ENCODE measurements at regions not wholly inside any gene's neighbourhood (a gene's known extent, or its start where the extent isn't known, plus 50 kb on each side); places are given as distances from the start of the nearest gene placed in this dataset.

GRCh38 chr16:47949714-47950113 lies 206.1 kb downstream of the ABCC12 start:
- no peak overlapping the region for H4K91ac ChIP-seq (ENCODE audit: low read length)
- H2AK5ac ChIP-seq (ENCODE audit: low read length, severe bottlenecking): no peak overlapping the region
- H3K4me3 ChIP-seq (ENCODE audit: insufficient read depth in 1 of 2, low read depth in 1 of 2, low read length in 2 of 2): no peak overlapping the region
- H3K9me3 ChIP-seq (ENCODE audit: control insufficient read depth, low read length): no peaks in the 10 kb centered on the region
- H3K36me3 ChIP-seq (ENCODE audit: control insufficient read depth in 1 of 2, insufficient read depth in 2 of 2, low read depth in 1 of 2, low read length in 2 of 2): no peaks in the 10 kb centered on the region
- no peak overlapping the region for H3K14ac ChIP-seq (ENCODE audit: low read length in 2 of 2)
- no peak overlapping the region for H3K4me2 ChIP-seq (ENCODE audit: low read length, poor library complexity, severe bottlenecking)
- no peaks in the 10 kb centered on the region for H3K4me1 ChIP-seq (ENCODE audit: control insufficient read depth, insufficient read depth, low read depth, low read length)
- DNase-seq: no peak
- no peak overlapping the region for H2BK120ac ChIP-seq (ENCODE audit: low read depth, low read length)
- H2BK5ac ChIP-seq (ENCODE audit: low read depth, low read length, poor library complexity, severe bottlenecking): no peak overlapping the region
- no peak overlapping the region for H4K8ac ChIP-seq (ENCODE audit: low read length)
- no peak overlapping the region for H2AFZ ChIP-seq (ENCODE audit: low read depth, low read length)
- H2BK12ac ChIP-seq (ENCODE audit: low read length in 2 of 2): no peak overlapping the region
- H3K27me3 ChIP-seq (ENCODE audit: control insufficient read depth in 1 of 2, insufficient read depth in 1 of 2, low read length in 2 of 2): no peaks in the 10 kb centered on the region
- H3K9ac ChIP-seq (ENCODE audit: low read length): no peak overlapping the region
- no peak overlapping the region for H3K23ac ChIP-seq (ENCODE audit: low read length in 2 of 2)
- H3K18ac ChIP-seq (ENCODE audit: low read depth in 1 of 2, low read length in 2 of 2): no peak overlapping the region
- no peak overlapping the region for H3K27ac ChIP-seq (ENCODE audit: low read length, poor library complexity, severe bottlenecking)
- WGBS: 92% methylated on average over 9 of the region's 9 CpGs
- H3K79me1 ChIP-seq (replicated peaks; ENCODE audit: low read length, poor library complexity, severe bottlenecking): no peaks in the 10 kb centered on the region
- no peak overlapping the region for H3K4ac ChIP-seq (ENCODE audit: low read depth in 1 of 2, low read length in 2 of 2)
- H2BK15ac ChIP-seq (ENCODE audit: low read depth, poor library complexity, severe bottlenecking): no peak overlapping the region

GRCh38 chr16:47949276-47949675 lies 206.5 kb downstream of the ABCC12 start:
- H2AFZ ChIP-seq (ENCODE audit: low read depth, low read length): peak overlapping the region; percentile 11
- DNase-seq: no peak
- no peak overlapping the region for H4K8ac ChIP-seq (ENCODE audit: low read length)
- H3K4ac ChIP-seq (ENCODE audit: low read depth in 1 of 2, low read length in 2 of 2): no peak overlapping the region
- H3K4me2 ChIP-seq (ENCODE audit: low read length, poor library complexity, severe bottlenecking): no peak overlapping the region
- no peak overlapping the region for H3K23ac ChIP-seq (ENCODE audit: low read length in 2 of 2)
- no peaks in the 10 kb centered on the region for H3K9me3 ChIP-seq (ENCODE audit: control insufficient read depth, low read length)
- H4K91ac ChIP-seq (ENCODE audit: low read length): peak overlapping the region; percentile 35
- no peak overlapping the region for H3K27ac ChIP-seq (ENCODE audit: low read length, poor library complexity, severe bottlenecking)
- no peak overlapping the region for H2BK120ac ChIP-seq (ENCODE audit: low read depth, low read length)
- H3K27me3 ChIP-seq (ENCODE audit: control insufficient read depth in 1 of 2, insufficient read depth in 1 of 2, low read length in 2 of 2): no peaks in the 10 kb centered on the region
- H3K4me3 ChIP-seq (ENCODE audit: insufficient read depth in 1 of 2, low read depth in 1 of 2, low read length in 2 of 2): no peak overlapping the region
- H2BK5ac ChIP-seq (ENCODE audit: low read depth, low read length, poor library complexity, severe bottlenecking): no peak overlapping the region
- 87% methylated on average over 10 of the region's 10 CpGs for WGBS
- no peaks in the 10 kb centered on the region for H3K4me1 ChIP-seq (ENCODE audit: control insufficient read depth, insufficient read depth, low read depth, low read length)
- no peak overlapping the region for H2BK12ac ChIP-seq (ENCODE audit: low read length in 2 of 2)
- H2BK15ac ChIP-seq (ENCODE audit: low read depth, poor library complexity, severe bottlenecking): no peak overlapping the region
- no peak overlapping the region for H3K18ac ChIP-seq (ENCODE audit: low read depth in 1 of 2, low read length in 2 of 2)
- no peak overlapping the region for H3K14ac ChIP-seq (ENCODE audit: low read length in 2 of 2)
- H3K36me3 ChIP-seq (ENCODE audit: control insufficient read depth in 1 of 2, insufficient read depth in 2 of 2, low read depth in 1 of 2, low read length in 2 of 2): no peaks in the 10 kb centered on the region
- H3K9ac ChIP-seq (ENCODE audit: low read length): no peak overlapping the region
- H2AK5ac ChIP-seq (ENCODE audit: low read length, severe bottlenecking): no peak overlapping the region
- no peaks in the 10 kb centered on the region for H3K79me1 ChIP-seq (replicated peaks; ENCODE audit: low read length, poor library complexity, severe bottlenecking)

GRCh38 chr16:47947723-47948122 lies 208.1 kb downstream of the ABCC12 start:
- Histone ChIP-seq H2AFZ (ENCODE audit: low read depth, low read length) (no peak overlapping the region), H4K8ac (ENCODE audit: low read length) (no peak overlapping the region), H3K18ac (ENCODE audit: low read depth in 1 of 2, low read length in 2 of 2) (no peak overlapping the region), H2BK120ac (ENCODE audit: low read depth, low read length) (no peak overlapping the region), H3K4me2 (ENCODE audit: low read length, poor library complexity, severe bottlenecking) (no peak overlapping the region), H2AK5ac (ENCODE audit: low read length, severe bottlenecking) (no peak overlapping the region), H2BK5ac (ENCODE audit: low read depth, low read length, poor library complexity, severe bottlenecking) (no peak overlapping the region), H2BK12ac (ENCODE audit: low read length in 2 of 2) (no peak overlapping the region), H3K27ac (ENCODE audit: low read length, poor library complexity, severe bottlenecking) (no peak overlapping the region), H3K23ac (ENCODE audit: low read length in 2 of 2) (no peak overlapping the region), H3K9ac (ENCODE audit: low read length) (no peak overlapping the region), H3K14ac (ENCODE audit: low read length in 2 of 2) (no peak overlapping the region), H2BK15ac (ENCODE audit: low read depth, poor library complexity, severe bottlenecking) (no peak overlapping the region), H3K4me3 (ENCODE audit: insufficient read depth in 1 of 2, low read depth in 1 of 2, low read length in 2 of 2) (no peak overlapping the region), H3K9me3 (ENCODE audit: control insufficient read depth, low read length) (no peaks in the 10 kb centered on the region), H3K4me1 (ENCODE audit: control insufficient read depth, insufficient read depth, low read depth, low read length) (no peaks in the 10 kb centered on the region), H4K91ac (ENCODE audit: low read length) (no peak overlapping the region), H3K36me3 (ENCODE audit: control insufficient read depth in 1 of 2, insufficient read depth in 2 of 2, low read depth in 1 of 2, low read length in 2 of 2) (no peaks in the 10 kb centered on the region), H3K27me3 (ENCODE audit: control insufficient read depth in 1 of 2, insufficient read depth in 1 of 2, low read length in 2 of 2) (no peaks in the 10 kb centered on the region), H3K79me1 (replicated peaks; ENCODE audit: low read length, poor library complexity, severe bottlenecking) (no peaks in the 10 kb centered on the region), H3K4ac (ENCODE audit: low read depth in 1 of 2, low read length in 2 of 2) (no peak overlapping the region)
- DNase-seq: no peak
- 66% methylated on average over 3 of the region's 3 CpGs for WGBS

- Histone ChIP-seq H3K23ac (ENCODE audit: low read length in 2 of 2) (no peak overlapping the region), H3K27me3 (ENCODE audit: control insufficient read depth in 1 of 2, insufficient read depth in 1 of 2, low read length in 2 of 2) (no peaks in the 10 kb centered on the region), H3K4me2 (ENCODE audit: low read length, poor library complexity, severe bottlenecking) (no peak overlapping the region), H2AFZ (ENCODE audit: low read depth, low read length) (no peak overlapping the region), H3K79me1 (replicated peaks; ENCODE audit: low read length, poor library complexity, severe bottlenecking) (no peaks in the 10 kb centered on the region), H3K27ac (ENCODE audit: low read length, poor library complexity, severe bottlenecking) (no peak overlapping the region), H3K4ac (ENCODE audit: low read depth in 1 of 2, low read length in 2 of 2) (no peak overlapping the region), H4K91ac (ENCODE audit: low read length) (no peak overlapping the region), H2AK5ac (ENCODE audit: low read length, severe bottlenecking) (no peak overlapping the region), H3K4me1 (ENCODE audit: control insufficient read depth, insufficient read depth, low read depth, low read length) (no peaks in the 10 kb centered on the region), H3K14ac (ENCODE audit: low read length in 2 of 2) (no peak overlapping the region), H2BK120ac (ENCODE audit: low read depth, low read length) (no peak overlapping the region), H2BK15ac (ENCODE audit: low read depth, poor library complexity, severe bottlenecking) (no peak overlapping the region), H2BK12ac (ENCODE audit: low read length in 2 of 2) (no peak overlapping the region), H3K9me3 (ENCODE audit: control insufficient read depth, low read length) (no peaks in the 10 kb centered on the region), H4K8ac (ENCODE audit: low read length) (no peak overlapping the region), H3K36me3 (ENCODE audit: control insufficient read depth in 1 of 2, insufficient read depth in 2 of 2, low read depth in 1 of 2, low read length in 2 of 2) (no peaks in the 10 kb centered on the region), H3K18ac (ENCODE audit: low read depth in 1 of 2, low read length in 2 of 2) (no peak overlapping the region), H3K9ac (ENCODE audit: low read length) (no peak overlapping the region), H2BK5ac (ENCODE audit: low read depth, low read length, poor library complexity, severe bottlenecking) (no peak overlapping the region), H3K4me3 (ENCODE audit: insufficient read depth in 1 of 2, low read depth in 1 of 2, low read length in 2 of 2) (no peak overlapping the region)
- DNase-seq: no peak
- 86% methylated on average over 13 of the region's 13 CpGs for WGBS
Observed at GRCh38 chr16:47946092-47946491, 209.7 kb downstream of the ABCC12 start.

Data from mesenchymal stem cell (in vitro differentiated cells and primary cell).